ENCODE measurements at regions not wholly inside any gene's neighbourhood (a gene's known extent, or its start where the extent isn't known, plus 50 kb on each side); places are given as distances from the start of the nearest gene placed in this dataset.

DNA sequence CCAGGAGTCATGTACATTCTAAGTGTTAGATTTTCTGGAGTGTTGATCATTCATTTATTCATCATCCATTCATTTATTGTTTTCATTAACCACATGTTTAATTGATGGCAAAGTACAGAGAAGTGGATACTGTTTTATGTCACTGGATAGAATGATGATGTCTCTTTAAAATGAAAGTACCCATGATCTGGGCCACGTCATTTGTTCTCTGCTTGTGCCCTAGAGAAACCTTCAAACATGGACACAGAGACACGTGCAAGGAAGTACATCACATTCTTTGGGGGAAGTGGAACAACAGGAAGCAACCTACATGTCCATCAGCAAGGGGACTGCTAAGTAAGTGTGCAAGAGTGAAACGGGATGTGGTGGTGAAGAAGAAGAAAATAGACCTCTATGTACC is 75.8 kb upstream of the TSHZ2 start:
- TF ChIP-seq FOXP2 (optimal IDR thresholded peaks at IDR 0.05; ENCODE audit: control extremely low read depth, extremely low read length, insufficient read depth) (no peak), EZH2 (IDR thresholded peaks at IDR 0.05) (no peak), POLR2AphosphoS5 (IDR thresholded peaks at IDR 0.05; ENCODE audit: borderline replicate concordance, low read depth, low read length) (no peak)
- no peak overlapping the region for H3K27ac ChIP-seq

DNA sequence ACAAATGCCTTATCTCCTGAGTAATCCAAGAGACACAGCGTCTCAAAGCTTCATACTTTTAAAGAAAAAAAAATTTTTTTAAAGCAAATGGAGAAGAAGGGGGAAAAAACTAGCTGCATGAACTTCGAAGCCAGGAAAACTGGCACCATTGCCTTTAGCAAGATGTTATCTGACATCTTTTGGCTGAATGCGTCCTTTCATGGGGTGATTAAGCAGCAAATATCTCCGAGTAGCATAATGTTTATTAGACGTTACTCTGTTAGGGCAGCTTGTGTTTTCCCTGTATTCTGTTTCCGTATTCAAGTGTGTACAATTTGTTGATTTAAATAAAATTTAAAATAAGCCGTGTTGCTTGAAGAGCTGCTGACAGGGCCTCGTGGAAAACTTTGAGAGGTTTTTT is 76.5 kb upstream of the TSHZ2 start:
- DNase-seq (ENCODE audit: low read depth, low spot score), result peak; percentile 30
- Histone ChIP-seq H3K9me3 (ENCODE audit: low read depth, low read length) (no peaks in the 10 kb centered on the region), H3K36me3 (ENCODE audit: insufficient read depth, low read length) (no peaks in the 10 kb centered on the region), H3K4me3 (peak overlapping the region; percentile 35), H3K9ac (ENCODE audit: insufficient read length) (no peak overlapping the region), H3K27ac (peak overlapping the region; percentile 44)
- TF ChIP-seq FOXP2 (optimal IDR thresholded peaks at IDR 0.05; ENCODE audit: control extremely low read depth, extremely low read length, insufficient read depth) (no peak), EZH2 (IDR thresholded peaks at IDR 0.05) (no peak), POLR2AphosphoS5 (IDR thresholded peaks at IDR 0.05; ENCODE audit: borderline replicate concordance, low read depth, low read length) (no peak)

More for the DNA sequence above, 75.8 kb upstream of the TSHZ2 start:
- no peaks in the 10 kb centered on the region for H3K36me3 ChIP-seq (ENCODE audit: insufficient read depth, low read length)
- no peak for DNase-seq (ENCODE audit: low read depth, low spot score)
- no peak overlapping the region for H3K9ac ChIP-seq (ENCODE audit: insufficient read length)
- no peaks in the 10 kb centered on the region for H3K9me3 ChIP-seq (ENCODE audit: low read depth, low read length)
- no peak overlapping the region for H3K4me3 ChIP-seq

DNA sequence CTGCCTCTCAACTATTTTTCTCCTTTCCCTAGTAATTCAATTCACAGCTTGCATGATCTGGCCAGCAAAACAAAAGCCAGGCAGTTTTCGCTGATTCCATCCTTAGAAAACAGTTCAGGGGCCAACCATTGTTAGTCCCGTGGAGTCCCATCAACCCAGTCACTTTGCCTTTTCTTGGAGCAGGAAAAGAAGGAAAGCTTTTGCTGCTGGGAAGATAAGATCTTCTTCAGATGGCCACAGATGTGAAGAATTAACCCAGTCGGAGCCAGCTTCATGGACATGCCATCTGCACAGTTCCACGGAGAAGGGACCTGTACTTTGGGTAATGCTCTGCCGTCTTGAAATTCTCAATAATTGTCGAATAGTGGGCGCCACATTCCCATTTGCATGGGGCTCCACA is 76.9 kb upstream of the TSHZ2 start:
- Histone ChIP-seq H3K9me3 (ENCODE audit: low read depth, low read length) (no peaks in the 10 kb centered on the region), H3K27ac (peak overlapping the region; percentile 44; the same call in 1 of the 2 replicates), H3K9ac (ENCODE audit: insufficient read length) (no peak overlapping the region), H3K4me3 (peak overlapping the region; percentile 35), H3K36me3 (ENCODE audit: insufficient read depth, low read length) (no peaks in the 10 kb centered on the region)
- no peak for DNase-seq (ENCODE audit: low read depth, low spot score)
- TF ChIP-seq POLR2AphosphoS5 (IDR thresholded peaks at IDR 0.05; ENCODE audit: borderline replicate concordance, low read depth, low read length) (no peak), EZH2 (IDR thresholded peaks at IDR 0.05) (no peak)

DNA sequence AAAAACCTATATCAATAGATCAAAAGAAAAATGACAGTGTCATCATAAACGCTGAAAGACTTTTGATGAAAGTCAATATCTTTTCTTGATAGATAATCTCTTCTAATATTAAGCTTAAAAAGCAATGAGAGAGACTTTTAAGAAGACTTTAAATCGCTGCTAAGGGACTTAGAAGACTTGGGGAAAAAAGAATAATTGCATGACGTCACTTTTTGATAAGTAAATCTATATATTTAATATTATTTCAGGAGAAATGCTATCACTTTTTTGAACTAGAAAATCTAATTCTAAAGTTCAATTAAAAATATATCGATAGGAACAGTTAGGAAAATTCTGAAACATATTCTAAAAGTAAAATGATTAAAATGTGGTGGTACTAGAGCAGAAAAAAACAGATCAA is 78.7 kb upstream of the TSHZ2 start:
- Histone ChIP-seq H3K9ac (ENCODE audit: insufficient read length) (no peak overlapping the region), H3K27ac (no peak overlapping the region), H3K4me3 (no peak overlapping the region), H3K9me3 (ENCODE audit: low read depth, low read length) (no peaks in the 10 kb centered on the region), H3K36me3 (ENCODE audit: insufficient read depth, low read length) (no peaks in the 10 kb centered on the region)
- TF ChIP-seq FOXP2 (optimal IDR thresholded peaks at IDR 0.05; ENCODE audit: control extremely low read depth, extremely low read length, insufficient read depth) (no peak), EZH2 (IDR thresholded peaks at IDR 0.05) (no peak), POLR2AphosphoS5 (IDR thresholded peaks at IDR 0.05; ENCODE audit: borderline replicate concordance, low read depth, low read length) (no peak)
- DNase-seq (ENCODE audit: low read depth, low spot score), result no peak

DNA sequence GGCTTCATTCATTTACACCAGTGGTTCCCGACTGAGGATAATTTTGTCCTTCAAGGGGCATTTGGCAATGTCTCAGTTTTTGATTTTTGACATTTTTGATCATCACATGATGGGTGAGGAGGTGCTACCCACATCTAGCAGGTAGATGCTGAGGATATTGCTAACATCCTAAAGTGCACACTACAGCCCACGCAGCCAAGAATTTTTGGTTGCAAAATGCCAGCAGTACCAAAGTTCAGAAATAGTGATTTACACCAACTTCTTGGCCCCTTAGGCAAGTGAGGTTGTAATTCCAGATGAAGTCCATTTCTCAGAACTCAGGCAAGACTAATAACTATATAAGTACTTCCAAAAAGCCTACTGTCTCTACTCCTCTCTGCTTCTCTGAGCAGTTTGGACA is 80.1 kb upstream of the TSHZ2 start:
- no peak overlapping the region for H3K9ac ChIP-seq (ENCODE audit: insufficient read length)

DNA sequence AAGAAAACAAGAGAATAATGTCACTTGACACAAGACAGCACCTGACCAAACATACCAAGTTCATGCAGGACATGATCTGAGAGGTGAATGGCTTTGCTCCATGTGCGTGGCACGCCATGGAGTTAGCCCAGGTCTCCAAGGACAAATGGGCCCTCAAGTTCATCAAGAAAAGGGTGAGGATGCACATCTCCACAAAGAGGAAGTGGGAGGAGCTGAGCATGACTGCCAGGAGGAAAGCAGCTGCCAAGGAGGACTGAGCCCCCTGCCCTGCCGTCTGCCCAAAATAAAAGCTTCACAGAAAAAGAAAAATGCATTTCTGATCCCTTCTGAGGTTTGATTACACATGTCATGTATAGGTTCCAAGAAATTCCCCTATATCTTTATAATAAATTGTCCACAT is 82.0 kb upstream of the TSHZ2 start:
- Histone ChIP-seq H3K36me3 (ENCODE audit: insufficient read depth, low read length) (no peaks in the 10 kb centered on the region), H3K9me3 (ENCODE audit: low read depth, low read length) (no peaks in the 10 kb centered on the region)
- TF ChIP-seq EZH2 (IDR thresholded peaks at IDR 0.05) (no peak), FOXP2 (optimal IDR thresholded peaks at IDR 0.05; ENCODE audit: control extremely low read depth, extremely low read length, insufficient read depth) (no peak), POLR2AphosphoS5 (IDR thresholded peaks at IDR 0.05; ENCODE audit: borderline replicate concordance, low read depth, low read length) (no peak)

More for the DNA sequence above, 80.1 kb upstream of the TSHZ2 start:
- no peak for DNase-seq (ENCODE audit: low read depth, low spot score)
- no peak overlapping the region for H3K27ac ChIP-seq
- no peaks in the 10 kb centered on the region for H3K36me3 ChIP-seq (ENCODE audit: insufficient read depth, low read length)
- H3K4me3 ChIP-seq, result no peak overlapping the region
- no peak for TF ChIP-seq FOXP2 (optimal IDR thresholded peaks at IDR 0.05; ENCODE audit: control extremely low read depth, extremely low read length, insufficient read depth)
- TF ChIP-seq EZH2 (IDR thresholded peaks at IDR 0.05), result no peak
- TF ChIP-seq POLR2AphosphoS5 (IDR thresholded peaks at IDR 0.05; ENCODE audit: borderline replicate concordance, low read depth, low read length), result no peak
- no peaks in the 10 kb centered on the region for H3K9me3 ChIP-seq (ENCODE audit: low read depth, low read length)

DNA sequence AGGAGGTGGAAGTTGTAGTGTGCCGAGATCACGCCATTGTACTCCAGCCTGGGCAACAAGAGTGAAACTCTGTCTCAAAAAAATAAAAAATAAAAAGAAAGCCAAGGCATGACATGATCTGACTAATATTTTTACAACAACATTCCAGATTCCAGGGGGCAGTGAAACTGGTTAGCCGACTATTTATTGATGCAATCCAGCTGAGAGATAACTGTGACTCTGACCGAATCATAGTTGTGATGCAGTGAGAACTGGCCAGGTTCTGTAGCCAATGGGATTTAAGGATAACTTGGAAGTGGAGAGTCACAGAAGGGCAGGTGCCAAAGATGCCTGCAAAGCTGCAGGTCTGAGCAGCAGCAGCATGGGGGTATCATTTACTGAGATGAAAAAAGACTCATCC is 82.9 kb upstream of the TSHZ2 start:
- no peak overlapping the region for H3K4me3 ChIP-seq
- no peak for TF ChIP-seq FOXP2 (optimal IDR thresholded peaks at IDR 0.05; ENCODE audit: control extremely low read depth, extremely low read length, insufficient read depth)
- TF ChIP-seq POLR2AphosphoS5 (IDR thresholded peaks at IDR 0.05; ENCODE audit: borderline replicate concordance, low read depth, low read length), result no peak
- no peak for TF ChIP-seq EZH2 (IDR thresholded peaks at IDR 0.05)
- no peak for DNase-seq (ENCODE audit: low read depth, low spot score)
- no peak overlapping the region for H3K9ac ChIP-seq (ENCODE audit: insufficient read length)
- no peaks in the 10 kb centered on the region for H3K9me3 ChIP-seq (ENCODE audit: low read depth, low read length)
- no peaks in the 10 kb centered on the region for H3K36me3 ChIP-seq (ENCODE audit: insufficient read depth, low read length)
- H3K27ac ChIP-seq, result no peak overlapping the region

More for the DNA sequence above, 82.0 kb upstream of the TSHZ2 start:
- Histone ChIP-seq H3K4me3 (no peak overlapping the region), H3K9ac (ENCODE audit: insufficient read length) (no peak overlapping the region), H3K27ac (no peak overlapping the region)
- DNase-seq (ENCODE audit: low read depth, low spot score), result no peak

DNA sequence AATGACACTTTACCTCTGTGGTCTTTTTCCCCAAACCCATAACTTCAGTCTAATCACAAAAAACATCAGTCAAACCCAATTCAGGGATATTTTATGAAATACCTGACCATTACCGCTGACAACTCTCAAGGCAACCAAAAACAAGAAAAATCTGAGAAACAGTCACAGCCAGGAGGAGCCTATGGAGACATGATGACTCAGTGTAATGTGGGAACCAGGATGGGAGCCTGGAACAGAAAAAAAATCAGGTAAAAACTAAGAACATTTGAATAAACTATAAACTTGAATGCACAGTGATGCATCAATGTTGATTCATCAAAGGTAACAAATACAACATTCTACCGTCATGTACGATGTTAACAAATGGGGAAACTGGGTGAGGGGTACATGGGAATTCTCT is 84.1 kb upstream of the TSHZ2 start:
- no peak overlapping the region for H3K4me3 ChIP-seq
- H3K9me3 ChIP-seq (ENCODE audit: low read depth, low read length), result no peaks in the 10 kb centered on the region
- TF ChIP-seq EZH2 (IDR thresholded peaks at IDR 0.05) (no peak), POLR2AphosphoS5 (IDR thresholded peaks at IDR 0.05; ENCODE audit: borderline replicate concordance, low read depth, low read length) (no peak), FOXP2 (optimal IDR thresholded peaks at IDR 0.05; ENCODE audit: control extremely low read depth, extremely low read length, insufficient read depth) (no peak)
- no peak overlapping the region for H3K9ac ChIP-seq (ENCODE audit: insufficient read length)
- DNase-seq (ENCODE audit: low read depth, low spot score), result no peak
- no peaks in the 10 kb centered on the region for H3K36me3 ChIP-seq (ENCODE audit: insufficient read depth, low read length)
- no peak overlapping the region for H3K27ac ChIP-seq

DNA sequence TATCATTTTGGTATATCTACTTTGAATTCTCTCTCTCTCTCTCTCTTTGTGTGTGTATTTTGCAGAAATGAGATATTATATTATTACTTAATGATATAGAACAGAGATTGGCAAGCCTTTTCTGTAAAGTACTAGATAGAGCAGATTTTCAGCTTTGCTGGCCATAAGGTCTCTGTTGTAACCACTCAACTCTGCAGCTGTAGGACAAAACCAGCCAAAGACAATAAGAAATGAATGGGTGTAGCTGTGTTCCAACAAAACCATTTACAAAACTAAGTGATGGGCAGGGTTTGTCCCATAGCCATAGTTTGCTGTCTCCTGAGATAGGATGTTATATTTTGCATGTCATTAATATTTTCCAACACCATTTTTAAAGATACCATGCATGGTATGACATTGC is 91.2 kb upstream of the TSHZ2 start:
- H3K27ac ChIP-seq, result no peak overlapping the region
- H3K9ac ChIP-seq (ENCODE audit: insufficient read length), result no peak overlapping the region
- H3K36me3 ChIP-seq (ENCODE audit: insufficient read depth, low read length), result no peaks in the 10 kb centered on the region
- no peak overlapping the region for H3K4me3 ChIP-seq
- H3K9me3 ChIP-seq (ENCODE audit: low read depth, low read length), result no peaks in the 10 kb centered on the region
- DNase-seq (ENCODE audit: low read depth, low spot score), result no peak
- TF ChIP-seq FOXP2 (optimal IDR thresholded peaks at IDR 0.05; ENCODE audit: control extremely low read depth, extremely low read length, insufficient read depth), result no peak
- no peak for TF ChIP-seq EZH2 (IDR thresholded peaks at IDR 0.05)
- TF ChIP-seq POLR2AphosphoS5 (IDR thresholded peaks at IDR 0.05; ENCODE audit: borderline replicate concordance, low read depth, low read length), result no peak

Data from SK-N-MC (cell line).